PFSK-1 (cell line): ENCODE measurements at regions not wholly inside any gene's neighbourhood (a gene's known extent, or its start where the extent isn't known, plus 50 kb on each side); places are given as distances from the start of the nearest gene placed in this dataset.

Experiments
- POLR2AphosphoS5 ChIP-seq: IDR thresholded peaks from 2 replicates; pipeline ENCODE4 v1.6.1; 2012; ENCODE audit warnings: low read depth, mild to moderate bottlenecking, control low read depth, low read length, moderate library complexity
- REST ChIP-seq, 2 experiments: IDR thresholded peaks; 2 replicates each; pipeline versions ENCODE4 v1.6.1 to v1.8.0; 2011 to 2012; ENCODE audit warnings: low read depth in 2 of 2, low read length in 2 of 2, control low read depth in 1 of 2, inconsistent platforms in 1 of 2, mild to moderate bottlenecking in 1 of 2, moderate library complexity in 1 of 2; ENCODE audit not compliant: insufficient read depth in 1 of 2
- SIN3A ChIP-seq: IDR thresholded peaks from 2 replicates; pipeline ENCODE4 v1.6.1; 2012; ENCODE audit warnings: mild to moderate bottlenecking, low read length, moderate library complexity, borderline replicate concordance; ENCODE audit not compliant: insufficient read depth

- TF ChIP-seq SIN3A (no peak), REST (IDR thresholded peaks at IDR 0.05; ENCODE audit: insufficient read depth in 1 of 2, low read depth in 2 of 2, low read length in 2 of 2) (no peak), POLR2AphosphoS5 (no peak)
Observed at GRCh38 chr6:92545861-92546260, 873.5 kb downstream of the EPHA7 start.
